ENCODE measurements at regions not wholly inside any gene's neighbourhood (a gene's known extent, or its start where the extent isn't known, plus 50 kb on each side); places are given as distances from the start of the nearest gene placed in this dataset.

DNA sequence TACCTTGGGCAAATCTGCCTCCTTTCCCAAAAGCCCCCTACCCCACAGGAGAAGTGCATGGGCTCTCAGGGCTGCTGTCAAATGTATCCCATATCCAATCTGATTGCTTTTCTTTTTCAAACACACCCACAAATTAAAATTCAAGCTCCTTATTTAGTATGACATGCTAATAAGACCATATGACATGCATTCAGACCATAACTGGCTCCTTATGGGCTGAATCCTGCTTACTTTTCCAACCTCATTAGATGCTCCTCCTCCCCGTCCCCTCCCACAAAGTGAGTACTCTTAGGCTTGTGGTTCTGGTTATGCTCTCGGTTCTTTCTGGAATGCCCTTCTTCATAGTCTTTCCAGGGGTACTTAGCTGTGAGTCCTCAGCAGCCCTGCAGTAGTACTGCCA, 59.0 kb upstream of the TOM1L1 start:
- no peak for DNase-seq

- DNase-seq: no peak
Observed at GRCh38 chr17:54844233-54844632, 56.4 kb upstream of the TOM1L1 start.

- no peak for DNase-seq
Observed at GRCh38 chr17:54848368-54848987, 52.2 kb upstream of the TOM1L1 start.

GRCh38 chr17:54849660-54850059, 51.0 kb upstream of the TOM1L1 start:
- no peak for DNase-seq

All from activated CD4-positive, alpha-beta T cell treated with anti-CD3 and anti-CD28 coated beads for 48 hours (primary cell).